T-helper 17 cell (primary cell): ENCODE measurements at regions not wholly inside any gene's neighbourhood (a gene's known extent, or its start where the extent isn't known, plus 50 kb on each side); places are given as distances from the start of the nearest gene placed in this dataset.
"Not testable (repeated sequence)": the region's sequence is repeated elsewhere in the genome, so short reads cannot be mapped to it uniquely, and the experiment has no call there.

Source experiments
- ATAC-seq: fragments of 150-1000 bp; cut with Tn5 transposase; 2 replicates; pipeline ENCODE4 v1.10.0; 2021; ENCODE audit warnings: mild to moderate bottlenecking, moderate library complexity
- DNase-seq, 3 donors: peaks; one replicate each; pipeline versions ENCODE4 v3.0.0 to v3.0.0-alpha.2; 2020 to 2021
- H3K9me3 ChIP-seq: one replicate; pipeline ENCODE4 v1.7.0; 2013; ENCODE audit warnings: low read length, mild to moderate bottlenecking; ENCODE audit not compliant: control insufficient read depth, poor library complexity, severe bottlenecking
- H3K27ac Mint-ChIP-seq: one replicate; pipeline ENCODE4 v1.8.0; 2022; ENCODE audit warnings: mild to moderate bottlenecking, moderate library complexity, mixed read lengths
- H3K27me3 Mint-ChIP-seq: one replicate; pipeline ENCODE4 v1.8.0; 2022; ENCODE audit warnings: mixed read lengths
- H3K36me3 Mint-ChIP-seq: one replicate; pipeline ENCODE4 v1.8.0; 2022; ENCODE audit warnings: low read depth, mixed read lengths
- H3K4me1 Mint-ChIP-seq: one replicate; pipeline ENCODE4 v1.8.0; 2022; ENCODE audit warnings: mild to moderate bottlenecking, mixed read lengths
- H3K4me3 Mint-ChIP-seq: one replicate; pipeline ENCODE4 v1.8.0; 2022; ENCODE audit warnings: mild to moderate bottlenecking, moderate library complexity, mixed read lengths

DNA sequence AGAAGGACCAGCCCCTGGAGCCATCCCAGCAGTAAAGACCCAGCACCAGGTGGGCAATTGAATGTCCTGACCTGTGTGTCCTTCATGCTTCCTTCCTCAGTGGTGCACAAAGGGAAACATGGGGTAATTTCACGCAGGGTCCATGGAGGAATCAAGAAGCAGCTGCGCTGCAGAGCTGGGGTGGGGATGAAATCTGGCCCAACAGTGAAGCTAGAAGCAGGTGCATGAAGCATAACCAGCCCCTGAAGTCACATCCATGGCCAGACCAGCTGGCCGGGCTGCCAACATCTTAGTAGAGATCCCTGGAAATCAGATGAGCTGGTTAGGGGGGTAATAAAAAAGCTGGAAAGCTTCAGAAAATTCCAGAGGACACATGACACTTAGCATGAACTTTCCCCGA lies 646.7 kb upstream of the DEFB115 start:
- no peak overlapping the region for H3K27ac Mint-ChIP-seq

DNA sequence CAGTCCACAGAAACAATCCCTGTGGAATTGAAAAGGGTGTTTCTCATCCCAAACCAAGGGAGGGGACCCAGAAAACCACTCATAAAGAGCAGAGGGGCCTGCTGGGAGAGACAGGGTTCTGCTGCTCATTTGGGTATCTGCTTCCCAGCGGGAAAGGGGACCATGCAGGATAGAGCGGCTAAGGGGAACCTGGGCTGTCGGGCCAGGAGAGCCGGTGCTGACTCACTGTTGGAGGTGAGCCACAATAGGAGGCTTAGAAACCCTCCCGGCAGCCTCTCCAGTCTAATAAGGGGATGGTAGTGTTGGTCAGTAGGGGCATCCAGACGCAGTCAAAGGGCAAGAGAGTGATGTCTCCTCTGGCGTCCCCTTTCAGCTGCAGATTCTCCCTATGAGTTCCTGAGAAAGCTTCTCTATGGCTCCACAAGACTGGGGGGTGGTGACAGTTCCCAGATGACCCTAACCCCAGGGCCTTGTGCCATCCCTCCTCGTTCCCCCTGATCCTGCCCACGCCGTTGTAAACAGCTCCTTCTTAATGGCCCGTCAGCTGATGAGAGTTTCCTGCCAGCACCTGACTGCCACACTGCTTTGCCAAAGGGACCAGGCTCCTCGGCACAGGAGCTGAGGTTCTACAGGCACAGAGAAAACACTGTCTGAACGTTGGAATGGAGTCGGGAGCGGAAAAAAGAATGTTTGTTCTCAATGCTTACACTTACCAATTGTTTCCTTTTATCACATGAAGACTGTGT lies 646.1 kb upstream of the DEFB115 start:
- no peaks in the 10 kb centered on the region for H3K36me3 Mint-ChIP-seq
- H3K27ac Mint-ChIP-seq = no peak overlapping the region
- H3K27me3 Mint-ChIP-seq = no peaks in the 10 kb centered on the region
- ATAC-seq (no peak), DNase-seq (no peak)
- no peaks in the 10 kb centered on the region for H3K4me1 Mint-ChIP-seq
- peaks cover 6% of the 10 kb centered on the region for H3K9me3 ChIP-seq
- no peak overlapping the region for H3K4me3 Mint-ChIP-seq

More for the DNA sequence above, 646.7 kb upstream of the DEFB115 start:
- peaks cover 6% of the 10 kb centered on the region for H3K9me3 ChIP-seq
- H3K4me3 Mint-ChIP-seq = no peak overlapping the region
- no peak for DNase-seq
- H3K27me3 Mint-ChIP-seq = no peaks in the 10 kb centered on the region
- no peaks in the 10 kb centered on the region for H3K4me1 Mint-ChIP-seq
- ATAC-seq = no peak
- no peaks in the 10 kb centered on the region for H3K36me3 Mint-ChIP-seq

DNA sequence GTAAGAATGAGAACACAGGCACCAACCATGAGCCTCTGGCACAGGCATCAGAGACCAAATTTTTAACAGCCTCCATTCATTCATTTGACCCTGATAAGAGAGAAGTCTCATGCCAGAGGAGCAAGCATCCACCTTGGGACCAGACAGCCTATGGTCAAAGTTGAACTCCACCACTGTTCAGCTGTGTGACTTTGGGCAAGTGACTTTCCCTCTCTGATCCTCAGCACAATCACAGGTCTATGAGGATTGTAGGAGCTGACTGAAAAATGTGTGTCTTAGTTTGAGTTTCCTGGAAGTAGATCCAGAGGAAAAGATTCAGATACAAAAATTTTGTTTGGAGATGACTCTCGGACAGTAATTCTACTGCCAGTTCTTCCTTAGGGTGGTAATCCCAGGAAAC lies 645.1 kb upstream of the DEFB115 start:
- ATAC-seq (no peak), DNase-seq (no peak)
- H3K4me3 Mint-ChIP-seq = no peak overlapping the region
- no peak overlapping the region for H3K27ac Mint-ChIP-seq
- H3K27me3 Mint-ChIP-seq = no peaks in the 10 kb centered on the region
- H3K9me3 ChIP-seq = peaks cover 6% of the 10 kb centered on the region
- H3K4me1 Mint-ChIP-seq = no peaks in the 10 kb centered on the region
- H3K36me3 Mint-ChIP-seq = no peaks in the 10 kb centered on the region

DNA sequence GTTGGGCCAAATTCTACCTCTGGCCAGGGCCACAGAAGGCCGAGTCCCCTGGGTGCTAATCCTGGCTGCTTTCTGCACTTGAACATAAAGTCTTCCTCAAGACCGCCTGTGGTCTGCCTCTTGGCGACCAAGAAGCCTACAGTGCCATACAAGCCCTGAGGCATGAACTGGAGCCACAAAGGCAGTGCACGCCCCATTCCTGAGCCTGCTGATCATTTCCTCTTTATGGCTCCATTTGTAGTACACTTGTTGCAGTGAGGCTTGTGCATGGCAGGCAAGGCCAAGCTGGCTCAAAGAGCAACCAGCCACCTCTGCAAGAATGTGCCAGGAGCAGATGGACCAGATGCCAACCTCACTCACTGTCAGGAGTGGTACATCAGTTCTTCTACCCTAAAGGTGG lies 636.1 kb upstream of the DEFB115 start:
- H3K9me3 ChIP-seq, H3K27ac Mint-ChIP-seq, H3K4me3 Mint-ChIP-seq, DNase-seq, ATAC-seq, H3K36me3 Mint-ChIP-seq, H3K4me1 Mint-ChIP-seq, H3K27me3 Mint-ChIP-seq: not testable (repeated sequence)

DNA sequence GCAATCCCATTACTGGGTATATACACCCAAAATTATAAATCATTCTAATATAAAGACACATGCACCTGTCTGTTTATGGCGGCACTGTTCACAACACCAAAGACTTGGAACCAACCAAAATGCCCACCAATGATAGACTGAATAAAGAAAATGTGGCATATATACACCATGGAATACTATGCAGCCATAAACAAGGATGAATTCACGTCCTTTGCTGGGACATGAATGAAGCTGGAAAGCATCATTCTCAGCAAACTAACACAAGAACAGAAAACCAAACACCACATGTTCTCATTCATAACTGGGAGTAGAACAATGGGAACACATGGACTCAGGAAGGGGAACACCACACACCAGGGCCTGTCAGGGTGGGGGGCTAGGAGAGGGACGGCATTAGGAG lies 633.2 kb upstream of the DEFB115 start:
- H3K36me3 Mint-ChIP-seq, H3K9me3 ChIP-seq, H3K27me3 Mint-ChIP-seq, H3K27ac Mint-ChIP-seq, H3K4me1 Mint-ChIP-seq, ATAC-seq, DNase-seq, H3K4me3 Mint-ChIP-seq: not testable (repeated sequence)

DNA sequence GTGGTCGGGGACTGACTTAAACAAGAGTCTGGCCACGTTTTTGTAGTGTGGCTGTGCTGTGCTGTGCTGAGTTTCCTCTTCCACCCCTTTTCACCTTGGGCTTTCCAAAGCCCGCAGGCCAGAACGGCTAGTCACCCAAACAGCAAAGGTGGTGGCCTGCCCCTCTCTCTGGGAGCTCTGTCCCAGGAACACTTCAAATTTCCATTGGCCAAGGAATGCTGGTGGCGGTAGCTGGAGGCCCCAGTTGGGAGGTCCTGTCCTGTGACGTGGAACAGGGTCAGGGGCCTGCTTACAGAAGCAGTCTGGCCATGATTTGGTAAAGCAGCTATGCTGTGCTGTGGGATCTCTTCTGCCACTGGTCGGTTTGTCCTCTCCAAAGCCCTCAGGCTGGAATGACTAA lies 628.1 kb upstream of the DEFB115 start:
- not testable (repeated sequence) for H3K9me3 ChIP-seq, H3K27me3 Mint-ChIP-seq, DNase-seq, H3K27ac Mint-ChIP-seq, H3K4me3 Mint-ChIP-seq, ATAC-seq, H3K36me3 Mint-ChIP-seq, H3K4me1 Mint-ChIP-seq

DNA sequence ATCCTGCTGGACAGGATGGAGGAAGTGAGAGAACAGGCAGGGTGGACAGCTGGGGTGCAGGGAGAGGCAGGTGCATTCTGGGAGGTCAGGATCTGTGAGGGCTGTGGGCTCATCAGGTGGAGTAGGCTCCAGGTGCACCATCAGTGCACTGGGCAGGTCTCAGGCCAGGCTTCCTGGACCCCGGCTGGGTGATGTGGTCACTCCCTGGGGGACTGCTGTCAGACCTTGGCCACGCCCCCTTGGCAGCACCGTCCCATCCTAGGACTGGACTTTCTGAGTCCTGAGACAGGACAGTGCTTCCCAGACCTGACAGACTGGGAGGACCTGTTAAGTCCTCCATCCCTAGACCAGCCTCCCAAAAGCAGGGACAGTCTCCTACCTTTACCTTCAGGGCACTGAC lies 626.7 kb upstream of the DEFB115 start:
- no peaks in the 10 kb centered on the region for H3K27me3 Mint-ChIP-seq
- no peaks in the 10 kb centered on the region for H3K36me3 Mint-ChIP-seq
- DNase-seq (no peak), ATAC-seq (no peak)
- H3K4me3 Mint-ChIP-seq = no peak overlapping the region
- no peaks in the 10 kb centered on the region for H3K9me3 ChIP-seq
- H3K4me1 Mint-ChIP-seq = no peaks in the 10 kb centered on the region
- H3K27ac Mint-ChIP-seq = no peak overlapping the region

DNA sequence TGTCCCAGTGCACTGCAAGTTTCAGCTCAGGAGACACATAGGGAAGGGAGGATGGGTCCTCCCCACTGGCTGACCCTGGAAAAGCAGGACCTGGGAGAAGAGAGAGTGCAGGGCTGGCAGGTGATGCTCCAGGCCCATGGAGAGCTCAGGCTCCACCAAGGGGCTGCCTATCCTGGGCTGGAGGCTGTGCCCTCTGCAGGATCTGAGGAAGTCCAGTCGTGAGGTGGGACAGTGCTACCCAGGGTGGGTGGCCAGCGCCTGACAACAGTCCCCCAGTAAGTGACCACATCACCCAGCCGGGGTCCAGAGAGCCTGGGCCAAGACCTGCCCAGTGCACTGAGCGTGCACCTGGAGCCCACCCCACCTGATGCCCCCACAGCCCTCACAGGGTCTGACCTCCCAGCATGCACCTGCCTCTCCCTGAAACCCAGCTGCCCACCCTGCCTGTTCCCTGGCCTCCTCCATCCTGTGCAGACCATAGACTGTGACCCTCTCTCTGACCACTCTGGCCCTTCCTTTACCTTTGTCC lies 626.1 kb upstream of the DEFB115 start:
- ATAC-seq, H3K27me3 Mint-ChIP-seq: not testable (repeated sequence)

DNA sequence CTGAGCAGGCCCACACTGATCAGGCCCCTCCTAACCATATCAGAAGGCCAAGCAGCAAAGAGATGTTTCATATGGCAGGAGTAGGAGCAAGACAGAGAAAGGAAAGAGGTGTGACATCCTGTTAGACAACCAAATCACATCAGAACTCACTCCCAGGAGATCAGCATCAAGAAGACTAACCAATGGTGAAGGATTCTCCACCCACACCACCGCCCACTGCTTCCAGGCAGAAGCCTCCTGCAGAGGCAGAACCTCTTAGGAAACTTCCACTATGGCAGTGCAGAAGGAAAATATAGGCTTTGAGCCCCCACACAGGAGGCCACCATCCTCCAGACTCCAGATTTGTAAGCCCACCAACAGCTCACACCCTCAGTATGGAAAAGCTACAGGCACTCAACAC lies 624.7 kb upstream of the DEFB115 start:
- not testable (repeated sequence) for H3K27ac Mint-ChIP-seq, ATAC-seq, H3K9me3 ChIP-seq, H3K4me3 Mint-ChIP-seq, H3K36me3 Mint-ChIP-seq, DNase-seq, H3K27me3 Mint-ChIP-seq, H3K4me1 Mint-ChIP-seq

More for the DNA sequence above, 626.1 kb upstream of the DEFB115 start:
- not testable (repeated sequence) for H3K4me1 Mint-ChIP-seq, DNase-seq, H3K27ac Mint-ChIP-seq, H3K36me3 Mint-ChIP-seq, H3K4me3 Mint-ChIP-seq, H3K9me3 ChIP-seq

DNA sequence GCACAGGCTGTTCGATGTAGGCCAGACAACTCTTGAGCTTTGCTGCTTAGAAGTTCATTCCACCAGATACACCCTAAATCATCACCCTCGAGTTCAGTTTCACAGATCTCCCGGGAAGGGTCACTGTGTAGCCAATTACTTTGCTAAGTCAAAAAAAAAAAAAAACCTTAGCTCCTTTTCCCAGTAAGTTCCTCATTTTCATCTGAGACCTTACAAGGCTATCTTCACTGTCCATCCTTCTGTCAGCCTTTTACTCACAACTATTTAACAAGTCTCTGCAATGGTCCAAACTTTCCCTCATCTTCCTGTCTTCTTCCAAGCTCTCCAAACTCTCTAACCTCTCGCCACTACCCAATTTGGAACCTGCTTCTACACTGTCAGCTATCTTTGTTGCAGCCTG lies 615.9 kb upstream of the DEFB115 start:
- H3K36me3 Mint-ChIP-seq, H3K4me3 Mint-ChIP-seq, DNase-seq, H3K9me3 ChIP-seq, H3K4me1 Mint-ChIP-seq, ATAC-seq, H3K27ac Mint-ChIP-seq, H3K27me3 Mint-ChIP-seq: not testable (repeated sequence)

DNA sequence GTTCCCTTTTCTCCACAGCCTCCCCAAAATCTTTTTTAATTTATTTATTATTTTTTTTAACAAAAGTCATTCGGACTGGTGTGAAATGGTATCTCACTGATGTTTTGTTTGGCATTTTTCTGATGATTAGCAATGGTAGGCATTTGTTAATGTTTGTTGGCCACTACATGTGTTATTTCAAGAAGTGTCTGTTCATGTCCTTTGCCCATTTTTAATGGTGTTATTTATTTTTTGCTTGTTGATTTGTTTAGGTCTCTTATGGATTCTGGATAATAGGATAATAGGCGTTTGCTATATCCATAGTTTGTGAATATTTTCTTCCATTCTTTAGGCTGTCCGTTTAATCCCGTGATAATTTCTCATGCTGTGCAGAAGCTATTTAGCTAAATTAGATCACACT lies 596.5 kb upstream of the DEFB115 start:
- ATAC-seq, H3K4me1 Mint-ChIP-seq, DNase-seq, H3K9me3 ChIP-seq, H3K36me3 Mint-ChIP-seq, H3K27me3 Mint-ChIP-seq, H3K4me3 Mint-ChIP-seq, H3K27ac Mint-ChIP-seq: not testable (repeated sequence)

DNA sequence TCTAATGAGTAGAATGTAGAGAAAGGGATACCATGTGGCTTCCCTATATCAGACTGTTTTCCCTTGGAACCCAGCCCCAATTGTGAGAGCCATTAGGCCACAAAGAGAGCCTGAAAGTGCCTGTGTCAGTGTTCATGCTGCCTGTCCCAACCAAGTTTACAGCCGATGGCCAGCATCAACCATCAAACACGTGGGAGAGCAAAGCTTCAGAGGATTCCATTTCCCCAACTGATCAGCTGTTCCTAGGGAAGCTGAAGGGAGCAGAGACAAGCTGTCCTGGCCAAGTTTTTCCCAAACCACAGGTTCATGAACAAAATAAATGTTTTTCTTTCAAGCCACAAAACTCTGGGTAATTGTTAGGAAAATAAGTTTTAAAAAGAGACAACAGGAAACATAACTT lies 589.0 kb upstream of the DEFB115 start:
- not testable (repeated sequence) for H3K4me1 Mint-ChIP-seq, H3K9me3 ChIP-seq, H3K27ac Mint-ChIP-seq, DNase-seq, H3K4me3 Mint-ChIP-seq, H3K36me3 Mint-ChIP-seq, H3K27me3 Mint-ChIP-seq, ATAC-seq

DNA sequence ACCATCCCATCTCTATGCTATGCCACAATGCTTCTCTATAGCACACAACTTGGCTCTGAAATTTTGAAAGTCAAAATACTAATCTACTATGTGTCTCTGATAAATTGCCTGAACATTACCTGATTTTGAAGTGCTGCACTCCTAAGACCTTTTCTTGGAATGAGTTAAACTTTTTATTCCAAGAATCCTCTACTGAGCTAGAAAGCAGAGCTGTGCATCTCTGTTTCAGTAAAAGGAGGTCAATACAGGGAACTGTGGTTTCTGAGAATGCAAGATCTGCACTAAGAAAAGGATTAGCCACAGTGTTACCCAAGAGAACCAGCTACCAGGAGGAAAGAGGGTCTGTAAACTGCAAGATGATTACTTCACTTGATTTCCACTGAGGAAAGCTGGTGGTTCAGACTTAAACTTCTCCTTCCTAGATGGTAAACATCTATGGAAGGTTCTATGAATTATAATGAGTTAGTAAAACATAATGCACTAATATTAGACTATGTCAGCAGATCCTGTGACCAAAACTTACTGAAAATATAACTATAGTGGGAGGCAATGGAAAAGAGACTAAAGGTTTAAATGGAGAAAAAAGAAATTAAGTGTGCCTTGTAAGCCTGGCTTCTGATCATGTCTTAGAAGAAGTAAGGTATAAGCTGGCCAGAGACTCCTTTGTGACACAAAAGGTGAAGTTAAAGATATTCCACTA lies 588.0 kb upstream of the DEFB115 start:
- not testable (repeated sequence) for H3K9me3 ChIP-seq, H3K4me1 Mint-ChIP-seq, H3K4me3 Mint-ChIP-seq, H3K27ac Mint-ChIP-seq, DNase-seq, H3K27me3 Mint-ChIP-seq, ATAC-seq, H3K36me3 Mint-ChIP-seq

DNA sequence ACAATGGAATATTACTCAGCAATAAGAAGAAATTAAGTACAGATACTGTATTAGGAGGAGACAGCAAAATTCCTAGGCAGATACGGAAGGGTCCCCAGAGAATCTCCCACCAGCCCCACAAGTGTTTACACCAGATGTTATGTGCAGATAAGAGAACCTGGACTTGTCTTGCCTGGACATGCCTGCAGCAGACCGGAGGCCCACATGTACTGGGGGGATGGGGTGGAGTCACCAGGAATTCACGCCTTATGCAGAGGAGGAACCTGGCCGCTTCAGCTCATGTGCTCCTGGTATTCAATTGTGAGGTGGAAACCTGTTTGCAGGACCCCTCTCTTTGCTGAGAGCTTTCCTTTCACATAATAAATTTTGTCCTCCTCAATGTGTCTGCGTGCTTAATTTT lies 586.3 kb upstream of the DEFB115 start:
- ATAC-seq, H3K27ac Mint-ChIP-seq, H3K27me3 Mint-ChIP-seq, H3K4me1 Mint-ChIP-seq, H3K36me3 Mint-ChIP-seq, H3K9me3 ChIP-seq, H3K4me3 Mint-ChIP-seq, DNase-seq: not testable (repeated sequence)
